BJ (cell line): ENCODE measurements at regions not wholly inside any gene's neighbourhood (a gene's known extent, or its start where the extent isn't known, plus 50 kb on each side); places are given as distances from the start of the nearest gene placed in this dataset.

Experiments used
- CTCF ChIA-PET: fragments of 350-600 bp; formaldehyde crosslinking; extraction: SDS; loops from one replicate; lab custom pipeline; 2021; ENCODE audit warnings: antibody characterized with exemption, inconsistent platforms; lab: Yijun Ruan, JAX
- POLR2A ChIA-PET: fragments of 300-600 bp; sonication (Branson Sonifier 250); formaldehyde crosslinking; extraction: SDS; loops from one replicate; lab custom pipeline; 2021; ENCODE audit warnings: antibody characterized with exemption; lab: Charles Lee
- DNase-seq: peaks from one replicate; pipeline ENCODE4 v3.0.0-alpha.2; 2011; ENCODE audit warnings: low read depth
- H3K27me3 ChIP-seq: 2 replicates; pipeline ENCODE4 v1.6.0; 2011; ENCODE audit warnings: low read length; ENCODE audit not compliant: control insufficient read depth, insufficient read depth
- H3K36me3 ChIP-seq: 2 replicates; pipeline ENCODE4 v1.5.1; 2011; ENCODE audit warnings: low read length; ENCODE audit not compliant: control insufficient read depth, insufficient read depth
- H3K4me3 ChIP-seq: 2 replicates; pipeline ENCODE4 v1.5.1; 2011; ENCODE audit warnings: low read depth, mild to moderate bottlenecking, control low read depth, low read length
- TF ChIP-seq, protein P1 (sequence below): IDR thresholded peaks from 2 replicates; pipeline ENCODE4 v1.5.1; 2011; ENCODE audit warnings: low read depth, mild to moderate bottlenecking, control low read depth, inconsistent platforms, low read length, moderate library complexity; ENCODE audit not compliant: insufficient read depth

- TF ChIP-seq, protein P1, sequence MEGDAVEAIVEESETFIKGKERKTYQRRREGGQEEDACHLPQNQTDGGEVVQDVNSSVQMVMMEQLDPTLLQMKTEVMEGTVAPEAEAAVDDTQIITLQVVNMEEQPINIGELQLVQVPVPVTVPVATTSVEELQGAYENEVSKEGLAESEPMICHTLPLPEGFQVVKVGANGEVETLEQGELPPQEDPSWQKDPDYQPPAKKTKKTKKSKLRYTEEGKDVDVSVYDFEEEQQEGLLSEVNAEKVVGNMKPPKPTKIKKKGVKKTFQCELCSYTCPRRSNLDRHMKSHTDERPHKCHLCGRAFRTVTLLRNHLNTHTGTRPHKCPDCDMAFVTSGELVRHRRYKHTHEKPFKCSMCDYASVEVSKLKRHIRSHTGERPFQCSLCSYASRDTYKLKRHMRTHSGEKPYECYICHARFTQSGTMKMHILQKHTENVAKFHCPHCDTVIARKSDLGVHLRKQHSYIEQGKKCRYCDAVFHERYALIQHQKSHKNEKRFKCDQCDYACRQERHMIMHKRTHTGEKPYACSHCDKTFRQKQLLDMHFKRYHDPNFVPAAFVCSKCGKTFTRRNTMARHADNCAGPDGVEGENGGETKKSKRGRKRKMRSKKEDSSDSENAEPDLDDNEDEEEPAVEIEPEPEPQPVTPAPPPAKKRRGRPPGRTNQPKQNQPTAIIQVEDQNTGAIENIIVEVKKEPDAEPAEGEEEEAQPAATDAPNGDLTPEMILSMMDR: no peak
- CTCF ChIA-PET: no interaction called here
- DNase-seq: no peak
- Histone ChIP-seq H3K36me3 (no peaks in the 10 kb centered on the region), H3K27me3 (no peaks in the 10 kb centered on the region; the same call in 1 of the 2 replicates), H3K4me3 (no peak overlapping the region)
- POLR2A ChIA-PET: no interaction called here
These were observed 147.5 kb downstream of the NDFIP2 start for GRCh38 chr13:79628463-79628862.

DNA sequence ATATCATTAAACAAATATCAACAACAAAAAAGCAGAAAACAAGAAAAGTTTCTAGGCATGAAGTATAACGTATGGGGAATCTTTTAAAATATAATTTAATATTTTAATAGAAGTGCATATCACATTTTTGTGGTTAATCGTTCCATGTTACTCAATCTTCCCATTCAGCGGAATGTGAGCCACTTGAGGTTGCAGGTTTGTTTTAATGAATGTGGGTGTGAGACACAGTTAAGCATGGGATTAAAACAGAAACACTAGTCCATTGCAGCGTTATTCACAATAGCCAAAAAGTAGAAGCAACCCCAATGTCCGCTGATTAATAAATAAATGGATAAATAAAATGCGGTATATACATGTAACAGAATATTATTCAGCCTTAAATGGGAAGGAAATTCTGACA is 146.0 kb downstream of the NDFIP2 start:
- Histone ChIP-seq H3K36me3 (no peaks in the 10 kb centered on the region), H3K4me3 (no peak overlapping the region), H3K27me3 (no peaks in the 10 kb centered on the region; the same call in 1 of the 2 replicates)
- no peak for DNase-seq
- ChIA-PET CTCF (no interaction called here), POLR2A (no interaction called here)
- TF ChIP-seq, protein P1: no peak

GRCh38 chr13:79625517-79625916 is 144.6 kb downstream of the NDFIP2 start:
- ChIA-PET POLR2A (no interaction called here), CTCF (no interaction called here)
- TF ChIP-seq, protein P1: no peak
- no peak overlapping the region for H3K4me3 ChIP-seq
- no peaks in the 10 kb centered on the region; the same call in 1 of the 2 replicates for H3K27me3 ChIP-seq
- H3K36me3 ChIP-seq: no peaks in the 10 kb centered on the region
- no peak for DNase-seq

DNA sequence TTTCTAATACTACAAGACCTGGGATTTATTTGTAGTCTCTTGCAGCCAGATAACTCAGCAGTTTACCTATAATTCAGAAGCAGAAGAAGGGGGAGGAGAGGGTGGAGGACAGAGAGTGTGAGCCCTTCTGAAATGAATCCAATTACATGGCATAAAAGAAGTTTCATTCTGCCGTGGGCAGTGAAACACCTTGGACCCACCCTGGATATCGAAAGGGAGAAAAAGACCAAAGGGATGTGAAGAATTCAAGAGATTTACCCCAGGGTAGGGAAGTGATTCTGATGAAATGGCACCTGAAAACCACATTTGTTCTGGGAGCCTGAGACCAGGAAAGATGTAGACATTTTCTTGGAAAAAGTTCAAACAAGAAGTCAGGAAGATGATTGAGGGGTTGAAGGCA is 140.9 kb downstream of the NDFIP2 start:
- ChIA-PET CTCF (no interaction called here), POLR2A (no interaction called here)
- Histone ChIP-seq H3K4me3 (no peak overlapping the region), H3K27me3 (no peaks in the 10 kb centered on the region; the same call in 1 of the 2 replicates), H3K36me3 (no peaks in the 10 kb centered on the region)
- TF ChIP-seq, protein P1: no peak
- DNase-seq: no peak

GRCh38 chr13:79621449-79621848 is 140.5 kb downstream of the NDFIP2 start:
- ChIA-PET POLR2A (no interaction called here), CTCF (no interaction called here)
- TF ChIP-seq, protein P1: no peak
- no peaks in the 10 kb centered on the region for H3K36me3 ChIP-seq
- no peak overlapping the region for H3K4me3 ChIP-seq
- no peaks in the 10 kb centered on the region; the same call in 1 of the 2 replicates for H3K27me3 ChIP-seq
- no peak for DNase-seq
